ENCODE measurements at regions not wholly inside any gene's neighbourhood (a gene's known extent, or its start where the extent isn't known, plus 50 kb on each side); places are given as distances from the start of the nearest gene placed in this dataset.

GRCh38 chr6:154653853-154654252, 79.4 kb upstream of the SCAF8 start:
- Histone ChIP-seq H2AK5ac (ENCODE audit: insufficient read length, low read length) (no peak overlapping the region), H3K27me3 (ENCODE audit: insufficient read depth, low read length) (no peaks in the 10 kb centered on the region), H2BK120ac (ENCODE audit: low read depth, low read length, poor library complexity, severe bottlenecking) (no peak overlapping the region), H3K4ac (ENCODE audit: low read depth, low read length) (no peak overlapping the region), H3K79me2 (ENCODE audit: insufficient read depth, low read length) (no peaks in the 10 kb centered on the region), H3T11ph (ENCODE audit: low read length) (no peak overlapping the region), H3K79me1 (ENCODE audit: insufficient read depth, low read depth, low read length, poor library complexity, severe bottlenecking) (no peaks in the 10 kb centered on the region), H4K8ac (replicated peaks; ENCODE audit: insufficient read length, low read depth, low read length) (no peak overlapping the region), H4K5ac (ENCODE audit: insufficient read length, low read depth, low read length) (no peak overlapping the region), H3K9me3 (ENCODE audit: control insufficient read depth, low read depth, low read length) (no peaks in the 10 kb centered on the region), H2BK5ac (ENCODE audit: insufficient read length, low read length) (no peak overlapping the region), H4K91ac (ENCODE audit: insufficient read length, low read depth, low read length) (no peak overlapping the region), H2BK15ac (ENCODE audit: low read depth, low read length) (no peak overlapping the region), H3K9ac (ENCODE audit: extremely low read depth, insufficient read length, low read length) (no peak overlapping the region), H2BK12ac (ENCODE audit: insufficient read length, low read depth, low read length) (no peak overlapping the region), H3K14ac (ENCODE audit: insufficient read depth, low read length) (no peak overlapping the region), H3K18ac (ENCODE audit: insufficient read length, low read depth, low read length) (no peak overlapping the region), H3K4me1 (ENCODE audit: insufficient read depth, low read length) (no peaks in the 10 kb centered on the region), H4K20me1 (ENCODE audit: control insufficient read depth, insufficient read depth, insufficient read length) (no peaks in the 10 kb centered on the region), H2AFZ (ENCODE audit: low read length) (no peak overlapping the region), H2BK20ac (ENCODE audit: low read depth, low read length, poor library complexity, severe bottlenecking) (no peak overlapping the region), H3K23ac (ENCODE audit: insufficient read length, low read depth, low read length) (no peak overlapping the region), H3K56ac (ENCODE audit: insufficient read length, low read depth, low read length) (no peak overlapping the region), H3K4me2 (ENCODE audit: insufficient read depth, insufficient read length, low read length) (no peak overlapping the region), H3K27ac (ENCODE audit: insufficient read length, low read depth, low read length) (no peak overlapping the region), H3K23me2 (ENCODE audit: insufficient read length, low read depth, low read length, poor library complexity, severe bottlenecking) (no peaks in the 10 kb centered on the region)
- 0 out of 7 replicates have a peak overlapping the region, but pooled peaks of 1 of the 3 experiments have one; percentile 35 for H3K27ac Mint-ChIP-seq
- DNase-seq, result no peak
- no peaks in the 10 kb centered on the region for H3K4me1 Mint-ChIP-seq
- TF ChIP-seq CTCF (conservative IDR thresholded peaks at IDR 0.05), result no peak
- no CpG with 5 or more reads among the region's 4 CpGs for WGBS (ENCODE audit: extremely low coverage, insufficient read length, low lambda C conversion rate)
- H3K4me3 Mint-ChIP-seq, result no peak overlapping the region
- no peaks in the 10 kb centered on the region for H3K36me3 Mint-ChIP-seq (ENCODE audit: insufficient read depth in 1 of 3, low read depth in 3 of 3)
- no peaks in the 10 kb centered on the region for H3K27me3 Mint-ChIP-seq (ENCODE audit: low read depth)
- H3K9me3 Mint-ChIP-seq, result no peaks in the 10 kb centered on the region

Measured in H9 (cell line).